ENCODE measurements at regions not wholly inside any gene's neighbourhood (a gene's known extent, or its start where the extent isn't known, plus 50 kb on each side); places are given as distances from the start of the nearest gene placed in this dataset.

GRCh38 chr13:97148894-97149293 lies 73.2 kb upstream of the MBNL2 start:
- Mint-ChIP-seq H3K4me1 (ENCODE audit: low read depth) (peaks cover 22% of the 10 kb centered on the region), H3K9me3 (ENCODE audit: low read depth) (peaks cover 4% of the 10 kb centered on the region), H3K27ac (ENCODE audit: unreplicated experiment) (no peak overlapping the region), H3K27me3 (ENCODE audit: low read depth) (no peaks in the 10 kb centered on the region), H3K4me3 (ENCODE audit: unreplicated experiment) (no peak overlapping the region), H3K36me3 (ENCODE audit: low read depth) (no peaks in the 10 kb centered on the region)
- TF ChIP-seq CTCF (IDR thresholded peaks at IDR 0.05), result no peak
- DNase-seq (ENCODE audit: low spot score), result no peak

- H3K27me3 Mint-ChIP-seq (ENCODE audit: low read depth), result no peaks in the 10 kb centered on the region
- no peak for TF ChIP-seq CTCF (IDR thresholded peaks at IDR 0.05)
- no peaks in the 10 kb centered on the region for H3K4me1 Mint-ChIP-seq (ENCODE audit: low read depth)
- H3K36me3 Mint-ChIP-seq (ENCODE audit: low read depth), result no peaks in the 10 kb centered on the region
- H3K27ac Mint-ChIP-seq (ENCODE audit: unreplicated experiment), result no peak overlapping the region
- H3K4me3 Mint-ChIP-seq (ENCODE audit: unreplicated experiment), result no peak overlapping the region
- H3K9me3 Mint-ChIP-seq (ENCODE audit: low read depth), result peaks cover 4% of the 10 kb centered on the region
- DNase-seq (ENCODE audit: low spot score), result no peak
Observed at GRCh38 chr13:97160421-97160820, 61.7 kb upstream of the MBNL2 start.

- Mint-ChIP-seq H3K27ac (ENCODE audit: unreplicated experiment) (no peak overlapping the region), H3K4me1 (ENCODE audit: low read depth) (peaks cover 4% of the 10 kb centered on the region), H3K9me3 (ENCODE audit: low read depth) (peaks cover 4% of the 10 kb centered on the region), H3K36me3 (ENCODE audit: low read depth) (no peaks in the 10 kb centered on the region), H3K4me3 (ENCODE audit: unreplicated experiment) (no peak overlapping the region), H3K27me3 (ENCODE audit: low read depth) (no peaks in the 10 kb centered on the region)
- DNase-seq (ENCODE audit: low spot score), result no peak
- TF ChIP-seq CTCF (IDR thresholded peaks at IDR 0.05), result no peak
Observed at GRCh38 chr13:97161582-97162231, 60.4 kb upstream of the MBNL2 start.

- H3K9me3 Mint-ChIP-seq (ENCODE audit: low read depth), result no peaks in the 10 kb centered on the region
- no peak for TF ChIP-seq CTCF (IDR thresholded peaks at IDR 0.05)
- H3K27ac Mint-ChIP-seq (ENCODE audit: unreplicated experiment), result no peak overlapping the region
- no peak overlapping the region for H3K4me3 Mint-ChIP-seq (ENCODE audit: unreplicated experiment)
- H3K27me3 Mint-ChIP-seq (ENCODE audit: low read depth), result no peaks in the 10 kb centered on the region
- peaks cover 4% of the 10 kb centered on the region for H3K4me1 Mint-ChIP-seq (ENCODE audit: low read depth)
- H3K36me3 Mint-ChIP-seq (ENCODE audit: low read depth), result no peaks in the 10 kb centered on the region
- no peak for DNase-seq (ENCODE audit: low spot score)
Observed at GRCh38 chr13:97165502-97166425, 56.4 kb upstream of the MBNL2 start.

- no peaks in the 10 kb centered on the region for H3K36me3 Mint-ChIP-seq (ENCODE audit: low read depth)
- no peak overlapping the region for H3K27ac Mint-ChIP-seq (ENCODE audit: unreplicated experiment)
- TF ChIP-seq CTCF (IDR thresholded peaks at IDR 0.05), result no peak
- H3K4me1 Mint-ChIP-seq (ENCODE audit: low read depth), result peaks cover under 1% of the 10 kb centered on the region
- no peaks in the 10 kb centered on the region for H3K9me3 Mint-ChIP-seq (ENCODE audit: low read depth)
- H3K27me3 Mint-ChIP-seq (ENCODE audit: low read depth), result peaks cover 2% of the 10 kb centered on the region
- no peak for DNase-seq (ENCODE audit: low spot score)
- H3K4me3 Mint-ChIP-seq (ENCODE audit: unreplicated experiment), result no peak overlapping the region
Observed at GRCh38 chr13:97171136-97171535, 51.0 kb upstream of the MBNL2 start.
